HG03097 (cell line): ENCODE measurements at regions not wholly inside any gene's neighbourhood (a gene's known extent, or its start where the extent isn't known, plus 50 kb on each side); places are given as distances from the start of the nearest gene placed in this dataset.
"Not testable (repeated sequence)": the region's sequence is repeated elsewhere in the genome, so short reads cannot be mapped to it uniquely, and the experiment has no call there.

Experiments used
- ATAC-seq: cut with Tn5 transposase; IDR thresholded peaks from one replicate; pipeline ENCODE4 v1.9.1; 2021; ENCODE audit not compliant: unreplicated experiment, low FRiP score

- ATAC-seq: no peak
These were observed 727.3 kb downstream of the MAFB start for GRCh38 chr20:39961637-39962244.

DNA sequence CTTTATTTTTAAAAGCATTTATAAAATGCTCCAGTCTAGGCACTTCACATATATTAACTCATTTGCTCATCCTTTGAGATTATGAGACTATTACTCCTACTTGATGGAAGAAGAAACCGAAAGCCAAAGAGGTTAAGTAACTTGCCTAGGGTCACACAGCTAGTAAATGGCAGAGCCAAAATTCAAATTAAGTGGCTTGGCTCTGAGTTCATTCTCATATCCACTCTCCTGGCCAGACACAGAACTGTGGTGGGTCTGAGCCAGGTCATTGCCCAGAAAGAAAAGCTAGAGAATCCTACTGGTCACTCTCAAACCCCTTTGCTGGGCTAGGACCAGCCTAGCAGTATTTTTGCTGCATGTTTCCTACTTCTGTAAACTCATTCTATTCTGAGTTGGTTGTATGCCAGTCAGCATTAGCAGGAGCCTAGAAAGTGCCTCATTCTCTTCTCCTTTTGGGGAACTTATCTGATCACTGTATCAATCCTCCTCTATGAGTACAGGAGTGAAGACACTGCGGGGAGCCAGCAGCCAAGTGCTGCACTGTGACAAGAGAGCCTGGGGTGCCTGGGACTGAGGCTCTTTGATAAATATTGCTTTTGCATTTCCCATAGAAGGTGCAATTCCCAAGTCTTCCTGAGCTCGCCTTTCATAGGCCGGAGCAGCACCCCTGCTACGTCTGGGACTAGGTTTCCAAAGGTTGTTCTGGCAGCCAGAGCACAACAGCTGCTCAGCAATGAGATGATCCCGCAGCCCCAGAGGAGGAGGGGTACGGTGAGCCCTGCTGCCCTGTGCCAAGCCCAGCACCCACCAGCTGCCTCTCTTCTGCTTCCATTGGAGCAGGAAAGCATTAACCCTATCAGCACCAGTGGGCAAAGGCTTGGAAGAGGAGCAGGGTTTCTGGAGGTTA lies 728.3 kb downstream of the MAFB start:
- ATAC-seq: no peak

GRCh38 chr20:39957911-39958310 lies 731.1 kb downstream of the MAFB start:
- not testable (repeated sequence) for ATAC-seq

GRCh38 chr20:39954621-39955020 lies 734.4 kb downstream of the MAFB start:
- no peak for ATAC-seq

DNA sequence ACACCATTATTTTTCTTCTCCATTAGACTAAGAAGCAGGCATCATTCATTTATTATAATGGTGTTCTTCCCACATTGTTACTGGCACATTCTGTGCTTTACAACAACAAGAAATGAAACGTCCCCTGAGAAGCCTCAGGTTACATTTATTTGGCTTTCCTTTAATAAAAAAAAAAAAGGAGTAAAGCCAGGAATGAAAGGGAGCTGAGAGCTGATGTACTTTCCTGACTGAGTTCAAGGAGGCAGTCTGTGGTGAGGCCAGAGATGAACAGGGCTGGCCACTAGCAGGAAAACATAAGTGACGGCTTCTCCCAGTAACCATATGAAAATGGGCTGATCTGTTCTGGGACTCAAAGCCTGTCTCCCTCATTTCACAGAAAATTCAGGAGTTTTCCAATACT lies 742.1 kb downstream of the MAFB start:
- no peak for ATAC-seq

DNA sequence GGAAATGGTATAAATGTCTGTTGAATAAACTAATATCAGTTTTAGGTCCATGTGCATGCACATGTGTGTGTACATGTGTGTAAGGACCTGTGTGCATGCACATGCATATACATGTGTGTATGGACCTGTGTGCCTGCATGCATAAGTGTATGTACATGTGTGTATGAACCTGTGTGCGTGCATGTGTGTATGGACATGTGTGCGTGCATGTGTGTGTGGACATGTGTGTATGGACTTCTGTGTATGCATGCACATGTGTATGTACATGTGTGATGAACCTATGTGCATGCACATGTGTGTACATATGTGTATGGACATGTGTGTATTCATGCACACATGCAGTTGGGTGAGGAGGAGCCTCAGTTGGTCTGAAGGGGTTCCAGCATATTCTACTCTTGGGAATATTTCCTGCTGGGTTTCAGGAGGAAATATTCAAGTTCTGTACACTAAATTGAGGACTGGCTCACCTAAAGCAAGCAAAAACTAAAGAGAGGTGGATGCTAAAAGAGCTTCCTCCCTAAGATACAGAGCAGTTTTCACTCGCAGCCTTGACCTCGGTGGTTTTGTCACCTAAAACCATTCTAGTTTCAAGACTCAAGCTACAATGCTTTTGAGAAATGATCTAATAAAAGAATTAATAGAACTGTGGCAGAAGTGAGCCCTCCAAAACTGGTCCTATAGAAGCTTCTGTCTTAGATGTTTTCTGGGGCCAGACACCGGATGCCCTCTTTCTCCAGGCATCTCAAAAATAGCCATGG lies 742.8 kb downstream of the MAFB start:
- no peak for ATAC-seq

GRCh38 chr20:39944861-39945260 lies 744.2 kb downstream of the MAFB start:
- no peak for ATAC-seq

DNA sequence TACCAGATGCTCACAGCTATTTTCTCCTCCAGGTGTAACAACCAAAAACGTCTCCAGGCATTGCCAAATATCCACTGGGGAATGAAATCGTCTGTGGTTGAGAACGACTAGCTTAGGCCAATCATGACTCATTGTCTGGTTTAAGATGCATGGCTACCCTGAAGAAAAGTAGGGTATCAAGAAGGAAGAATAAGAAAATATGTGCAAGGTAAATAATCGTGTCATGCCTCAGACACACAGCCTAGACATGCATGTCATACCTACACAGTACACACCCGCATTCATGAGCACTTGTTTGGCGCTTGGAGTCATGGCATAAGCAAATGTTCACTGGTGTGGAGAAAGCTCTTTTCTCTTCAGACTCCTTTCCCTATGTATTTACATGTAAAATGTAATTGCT lies 745.7 kb downstream of the MAFB start:
- ATAC-seq: no peak

GRCh38 chr20:39941245-39941644 lies 747.8 kb downstream of the MAFB start:
- ATAC-seq: no peak

DNA sequence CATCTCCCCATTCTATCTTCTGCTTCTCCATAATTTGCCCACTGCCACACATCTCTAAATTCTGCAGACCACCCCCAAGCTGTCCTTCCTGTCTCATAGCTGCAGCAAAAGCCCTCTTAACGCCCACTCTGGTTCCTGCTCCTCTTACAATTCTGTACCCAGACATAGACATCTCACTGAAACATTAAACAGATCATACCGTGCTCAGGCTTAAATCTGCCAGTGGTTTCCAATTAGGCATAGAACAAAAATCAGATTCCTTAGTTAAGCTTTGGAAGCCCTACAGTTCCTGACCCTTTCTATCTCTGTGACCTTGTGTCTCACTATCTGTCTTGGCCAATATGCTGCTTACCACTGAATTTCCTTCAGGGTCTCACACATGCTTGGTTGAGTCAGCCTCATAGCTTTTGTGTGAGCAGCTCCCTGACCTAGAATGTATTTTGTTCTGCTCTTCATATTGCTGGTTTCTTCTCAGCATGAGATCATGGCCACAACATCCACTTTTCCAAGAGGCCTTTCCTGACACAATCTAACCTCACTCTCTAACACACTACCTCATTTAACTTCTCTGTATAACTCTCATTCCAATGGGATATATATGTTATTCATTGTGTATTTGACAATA lies 749.7 kb downstream of the MAFB start:
- no peak for ATAC-seq

GRCh38 chr20:39936401-39936800 lies 752.6 kb downstream of the MAFB start:
- ATAC-seq: no peak

DNA sequence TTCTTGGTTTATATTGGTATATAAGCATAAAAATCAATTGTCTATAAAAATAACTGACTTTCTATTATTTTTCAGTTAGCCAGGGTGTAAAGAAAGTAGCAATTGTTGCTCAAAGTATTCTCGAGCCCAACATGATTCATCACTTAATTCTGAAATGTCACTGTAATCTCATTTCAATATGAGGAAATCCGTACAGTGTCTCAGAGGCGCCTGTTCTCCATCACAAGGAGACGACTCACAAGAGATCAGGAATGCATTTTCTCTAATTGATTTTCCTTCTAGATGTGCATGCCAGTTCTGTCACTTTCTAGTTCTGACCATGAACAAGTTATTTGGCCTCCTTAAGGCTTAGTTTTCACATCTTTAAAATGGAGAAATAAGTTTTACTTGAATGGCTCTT lies 753.1 kb downstream of the MAFB start:
- ATAC-seq: no peak

GRCh38 chr20:39916236-39916765 lies 772.7 kb downstream of the MAFB start:
- ATAC-seq: no peak

DNA sequence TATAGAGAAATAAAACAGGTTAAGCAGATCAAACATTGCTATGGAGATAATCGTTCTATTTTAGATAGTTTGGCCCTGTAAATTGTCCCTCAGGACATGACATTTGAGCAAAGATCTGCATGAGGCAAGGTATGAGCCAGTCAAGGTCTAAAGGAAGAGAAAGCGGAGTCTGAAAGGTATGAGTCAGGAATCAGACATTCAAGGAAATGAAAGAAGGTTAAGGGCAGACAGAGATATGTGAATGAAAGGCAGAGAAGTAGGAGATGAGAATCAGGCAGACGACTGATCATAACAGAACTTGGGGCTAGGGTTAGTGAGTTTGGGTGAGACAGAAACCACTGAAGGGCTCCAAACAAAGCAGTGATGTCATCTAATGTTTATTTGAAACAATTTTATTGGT lies 775.8 kb downstream of the MAFB start:
- ATAC-seq: no peak

GRCh38 chr20:39911497-39911896 lies 777.5 kb downstream of the MAFB start:
- no peak for ATAC-seq

DNA sequence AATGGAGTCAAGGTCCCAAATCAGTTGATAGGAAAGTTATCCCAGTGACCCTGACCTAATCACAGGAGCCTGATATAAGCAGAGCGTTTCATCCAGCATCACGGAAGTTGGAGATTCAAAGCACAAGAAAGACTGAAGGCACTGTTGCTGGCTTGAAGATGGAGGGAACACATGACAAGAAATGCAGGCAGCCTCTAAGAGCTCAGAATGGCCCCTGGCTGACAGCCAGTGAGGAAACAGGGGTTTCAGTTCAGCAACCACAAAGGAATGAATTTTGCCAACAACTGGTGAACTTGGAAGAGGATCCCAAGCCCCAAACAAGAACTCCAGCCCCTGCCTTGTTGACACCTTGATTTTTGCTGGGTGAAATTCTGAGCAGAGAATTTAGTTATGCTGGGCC lies 778.5 kb downstream of the MAFB start:
- no peak for ATAC-seq

GRCh38 chr20:39909447-39909846 lies 779.6 kb downstream of the MAFB start:
- no peak for ATAC-seq

DNA sequence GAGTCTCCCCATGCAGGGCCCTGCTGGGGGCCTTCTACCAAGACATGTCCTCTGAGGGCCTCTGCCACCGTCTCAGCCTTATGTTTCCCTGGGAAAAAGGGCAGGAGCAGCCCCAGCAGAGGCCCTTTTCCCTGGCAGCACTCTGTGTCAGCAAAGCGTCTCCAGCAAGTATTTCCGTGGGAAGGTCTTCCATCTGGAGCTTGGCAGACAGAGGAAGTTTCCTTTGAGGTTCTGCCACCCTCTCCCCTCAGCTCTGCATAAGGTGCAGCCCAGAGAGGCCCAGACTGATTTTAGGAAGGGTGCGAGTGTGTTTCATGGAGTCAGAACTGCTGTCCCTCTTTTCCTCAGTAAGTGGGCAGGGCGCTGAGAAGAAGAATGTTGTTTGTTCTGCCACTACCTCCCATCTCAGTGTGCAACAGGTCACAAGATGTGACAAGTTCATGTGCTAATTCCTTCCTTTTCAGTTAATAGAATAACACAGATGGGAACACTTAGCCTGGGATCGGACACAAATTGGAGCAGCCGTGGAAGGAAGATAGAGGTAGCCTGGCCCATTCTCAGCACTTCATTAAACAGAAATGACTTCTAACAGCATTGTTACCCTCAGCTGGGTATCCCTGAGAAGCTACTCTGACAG lies 784.4 kb downstream of the MAFB start:
- no peak for ATAC-seq

DNA sequence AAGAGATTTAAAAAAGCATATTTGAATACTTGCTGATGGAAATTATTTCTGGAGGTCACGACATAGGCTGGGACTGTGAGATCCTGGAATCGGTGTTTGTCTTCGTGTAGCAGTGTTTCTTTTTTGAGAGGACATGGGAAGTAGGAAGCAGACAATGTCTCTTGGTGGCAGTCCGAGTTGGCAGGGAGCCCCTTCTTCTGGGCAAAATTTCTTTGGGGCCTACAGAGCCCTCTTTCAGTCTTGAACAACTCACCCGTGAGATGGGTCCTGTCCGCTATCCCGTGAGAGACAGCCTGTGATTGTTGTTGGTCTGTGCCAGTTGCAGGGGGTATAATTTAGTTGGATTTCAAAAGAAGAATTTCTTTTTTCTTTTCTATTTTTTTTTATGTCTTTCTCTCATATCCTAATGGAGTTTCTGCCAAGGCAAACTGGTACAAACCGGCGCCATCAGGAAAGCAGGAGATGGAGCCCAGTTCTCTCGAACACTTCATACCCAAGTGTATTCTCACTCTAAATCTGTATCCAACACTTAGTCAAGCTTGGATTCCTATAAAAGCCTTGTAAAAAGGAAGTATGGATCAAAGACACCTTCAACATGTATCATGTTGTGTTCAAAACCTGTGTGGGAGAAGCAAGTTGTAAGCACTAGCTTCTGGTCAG lies 785.1 kb downstream of the MAFB start:
- ATAC-seq: no peak

DNA sequence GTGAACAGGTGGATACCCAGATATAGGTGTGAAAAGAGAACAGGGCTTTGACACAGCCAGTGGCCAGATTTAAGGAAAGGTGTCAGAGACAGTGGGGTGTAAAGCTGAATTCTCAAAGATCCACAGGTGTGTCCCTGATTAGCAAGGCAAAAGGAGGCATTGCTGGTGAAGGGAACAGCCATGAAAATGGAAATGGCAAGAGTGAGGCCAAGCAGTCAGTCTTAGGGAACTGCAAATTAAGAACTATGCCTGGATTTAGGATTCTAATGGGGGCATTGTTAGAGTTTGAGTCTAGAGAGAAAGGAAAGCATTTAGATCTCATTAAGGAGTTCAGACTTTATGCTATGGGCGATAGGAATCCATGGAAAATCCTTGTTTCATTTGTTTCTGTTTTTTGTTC lies 789.2 kb downstream of the MAFB start:
- ATAC-seq: no peak
